ENCODE measurements at regions not wholly inside any gene's neighbourhood (a gene's known extent, or its start where the extent isn't known, plus 50 kb on each side); places are given as distances from the start of the nearest gene placed in this dataset.

- no peaks in the 10 kb centered on the region for H3K36me3 ChIP-seq (ENCODE audit: control insufficient read depth in 5 of 5, insufficient read depth in 5 of 5, low read length in 5 of 5)
- H3K27ac ChIP-seq (ENCODE audit: low read depth, low read length) = no peak overlapping the region
- no peak overlapping the region for H3K4me3 ChIP-seq (ENCODE audit: low read depth in 1 of 5, low read length in 5 of 5)
- peaks cover 0 to 3% (median 0%) of the 10 kb centered on the region in 5 donors for H3K9me3 ChIP-seq (ENCODE audit: control insufficient read depth in 5 of 5, low read length in 5 of 5)
- H3K4me1 ChIP-seq (ENCODE audit: control insufficient read depth in 5 of 5, insufficient read depth in 5 of 5, low read length in 5 of 5) = no peaks in the 10 kb centered on the region
- H3K9ac ChIP-seq (ENCODE audit: low read length in 5 of 5) = no peak overlapping the region
- H3K27me3 ChIP-seq (ENCODE audit: control insufficient read depth in 5 of 5, insufficient read depth in 4 of 5, low read length in 5 of 5) = no peaks in the 10 kb centered on the region
These were observed 766.5 kb downstream of the SATB2 start for GRCh38 chr2:198691236-198691635.

GRCh38 chr2:198664321-198664720, 793.4 kb downstream of the SATB2 start:
- no peak overlapping the region for H3K4me3 ChIP-seq (ENCODE audit: low read depth in 1 of 5, low read length in 5 of 5)
- no peaks in the 10 kb centered on the region for H3K36me3 ChIP-seq (ENCODE audit: control insufficient read depth in 5 of 5, insufficient read depth in 5 of 5, low read length in 5 of 5)
- H3K4me1 ChIP-seq (ENCODE audit: control insufficient read depth in 5 of 5, insufficient read depth in 5 of 5, low read length in 5 of 5) = no peaks in the 10 kb centered on the region
- H3K9ac ChIP-seq (ENCODE audit: low read length in 5 of 5) = no peak overlapping the region
- H3K27me3 ChIP-seq (ENCODE audit: control insufficient read depth in 5 of 5, insufficient read depth in 4 of 5, low read length in 5 of 5) = no peaks in the 10 kb centered on the region
- no peak overlapping the region for H3K27ac ChIP-seq (ENCODE audit: low read depth, low read length)
- H3K9me3 ChIP-seq (ENCODE audit: control insufficient read depth in 5 of 5, low read length in 5 of 5) = no peaks in the 10 kb centered on the region

GRCh38 chr2:198662905-198663304, 794.8 kb downstream of the SATB2 start:
- Histone ChIP-seq H3K27ac (ENCODE audit: low read depth, low read length) (no peak overlapping the region), H3K9ac (ENCODE audit: low read length in 5 of 5) (no peak overlapping the region), H3K4me3 (ENCODE audit: low read depth in 1 of 5, low read length in 5 of 5) (no peak overlapping the region), H3K9me3 (ENCODE audit: control insufficient read depth in 5 of 5, low read length in 5 of 5) (no peaks in the 10 kb centered on the region), H3K4me1 (ENCODE audit: control insufficient read depth in 5 of 5, insufficient read depth in 5 of 5, low read length in 5 of 5) (no peaks in the 10 kb centered on the region), H3K36me3 (ENCODE audit: control insufficient read depth in 5 of 5, insufficient read depth in 5 of 5, low read length in 5 of 5) (no peaks in the 10 kb centered on the region), H3K27me3 (ENCODE audit: control insufficient read depth in 5 of 5, insufficient read depth in 4 of 5, low read length in 5 of 5) (no peaks in the 10 kb centered on the region)

- no peak overlapping the region for H3K27ac ChIP-seq (ENCODE audit: low read depth, low read length)
- no peak overlapping the region for H3K9ac ChIP-seq (ENCODE audit: low read length in 5 of 5)
- no peaks in the 10 kb centered on the region for H3K27me3 ChIP-seq (ENCODE audit: control insufficient read depth in 5 of 5, insufficient read depth in 4 of 5, low read length in 5 of 5)
- no peaks in the 10 kb centered on the region for H3K4me1 ChIP-seq (ENCODE audit: control insufficient read depth in 5 of 5, insufficient read depth in 5 of 5, low read length in 5 of 5)
- no peaks in the 10 kb centered on the region for H3K36me3 ChIP-seq (ENCODE audit: control insufficient read depth in 5 of 5, insufficient read depth in 5 of 5, low read length in 5 of 5)
- no peak overlapping the region for H3K4me3 ChIP-seq (ENCODE audit: low read depth in 1 of 5, low read length in 5 of 5)
- H3K9me3 ChIP-seq (ENCODE audit: control insufficient read depth in 5 of 5, low read length in 5 of 5) = no peaks in the 10 kb centered on the region
These were observed 797.2 kb downstream of the SATB2 start for GRCh38 chr2:198660501-198660900.

- no peaks in the 10 kb centered on the region for H3K9me3 ChIP-seq (ENCODE audit: control insufficient read depth in 5 of 5, low read length in 5 of 5)
- no peak overlapping the region for H3K9ac ChIP-seq (ENCODE audit: low read length in 5 of 5)
- H3K4me1 ChIP-seq (ENCODE audit: control insufficient read depth in 5 of 5, insufficient read depth in 5 of 5, low read length in 5 of 5) = no peaks in the 10 kb centered on the region
- no peak overlapping the region for H3K27ac ChIP-seq (ENCODE audit: low read depth, low read length)
- no peaks in the 10 kb centered on the region for H3K27me3 ChIP-seq (ENCODE audit: control insufficient read depth in 5 of 5, insufficient read depth in 4 of 5, low read length in 5 of 5)
- H3K36me3 ChIP-seq (ENCODE audit: control insufficient read depth in 5 of 5, insufficient read depth in 5 of 5, low read length in 5 of 5) = no peaks in the 10 kb centered on the region
- no peak overlapping the region for H3K4me3 ChIP-seq (ENCODE audit: low read depth in 1 of 5, low read length in 5 of 5)
These were observed 798.5 kb downstream of the SATB2 start for GRCh38 chr2:198659096-198659870.

- Histone ChIP-seq H3K9me3 (ENCODE audit: control insufficient read depth in 5 of 5, low read length in 5 of 5) (no peaks in the 10 kb centered on the region), H3K4me3 (ENCODE audit: low read depth in 1 of 5, low read length in 5 of 5) (no peak overlapping the region), H3K27ac (ENCODE audit: low read depth, low read length) (no peak overlapping the region), H3K27me3 (ENCODE audit: control insufficient read depth in 5 of 5, insufficient read depth in 4 of 5, low read length in 5 of 5) (no peaks in the 10 kb centered on the region), H3K9ac (ENCODE audit: low read length in 5 of 5) (no peak overlapping the region), H3K36me3 (ENCODE audit: control insufficient read depth in 5 of 5, insufficient read depth in 5 of 5, low read length in 5 of 5) (no peaks in the 10 kb centered on the region), H3K4me1 (ENCODE audit: control insufficient read depth in 5 of 5, insufficient read depth in 5 of 5, low read length in 5 of 5) (no peaks in the 10 kb centered on the region)
These were observed 800.1 kb downstream of the SATB2 start for GRCh38 chr2:198657512-198658121.

- Histone ChIP-seq H3K9ac (ENCODE audit: low read length in 5 of 5) (no peak overlapping the region), H3K36me3 (ENCODE audit: control insufficient read depth in 5 of 5, insufficient read depth in 5 of 5, low read length in 5 of 5) (no peaks in the 10 kb centered on the region), H3K27ac (ENCODE audit: low read depth, low read length) (no peak overlapping the region), H3K9me3 (ENCODE audit: control insufficient read depth in 5 of 5, low read length in 5 of 5) (no peaks in the 10 kb centered on the region), H3K4me1 (ENCODE audit: control insufficient read depth in 5 of 5, insufficient read depth in 5 of 5, low read length in 5 of 5) (no peaks in the 10 kb centered on the region), H3K27me3 (ENCODE audit: control insufficient read depth in 5 of 5, insufficient read depth in 4 of 5, low read length in 5 of 5) (no peaks in the 10 kb centered on the region), H3K4me3 (ENCODE audit: low read depth in 1 of 5, low read length in 5 of 5) (no peak overlapping the region)
These were observed 800.9 kb downstream of the SATB2 start for GRCh38 chr2:198656869-198657268.

GRCh38 chr2:198654646-198655045, 803.1 kb downstream of the SATB2 start:
- H3K4me3 ChIP-seq (ENCODE audit: low read depth in 1 of 5, low read length in 5 of 5) = no peak overlapping the region
- H3K36me3 ChIP-seq (ENCODE audit: control insufficient read depth in 5 of 5, insufficient read depth in 5 of 5, low read length in 5 of 5) = no peaks in the 10 kb centered on the region
- no peaks in the 10 kb centered on the region for H3K9me3 ChIP-seq (ENCODE audit: control insufficient read depth in 5 of 5, low read length in 5 of 5)
- no peaks in the 10 kb centered on the region for H3K4me1 ChIP-seq (ENCODE audit: control insufficient read depth in 5 of 5, insufficient read depth in 5 of 5, low read length in 5 of 5)
- H3K27ac ChIP-seq (ENCODE audit: low read depth, low read length) = no peak overlapping the region
- H3K27me3 ChIP-seq (ENCODE audit: control insufficient read depth in 5 of 5, insufficient read depth in 4 of 5, low read length in 5 of 5) = no peaks in the 10 kb centered on the region
- H3K9ac ChIP-seq (ENCODE audit: low read length in 5 of 5) = no peak overlapping the region

- Histone ChIP-seq H3K36me3 (ENCODE audit: control insufficient read depth in 5 of 5, insufficient read depth in 5 of 5, low read length in 5 of 5) (no peaks in the 10 kb centered on the region), H3K27ac (ENCODE audit: low read depth, low read length) (no peak overlapping the region), H3K27me3 (ENCODE audit: control insufficient read depth in 5 of 5, insufficient read depth in 4 of 5, low read length in 5 of 5) (no peaks in the 10 kb centered on the region), H3K9me3 (ENCODE audit: control insufficient read depth in 5 of 5, low read length in 5 of 5) (no peaks in the 10 kb centered on the region), H3K4me3 (ENCODE audit: low read depth in 1 of 5, low read length in 5 of 5) (no peak overlapping the region), H3K9ac (ENCODE audit: low read length in 5 of 5) (no peak overlapping the region), H3K4me1 (ENCODE audit: control insufficient read depth in 5 of 5, insufficient read depth in 5 of 5, low read length in 5 of 5) (no peaks in the 10 kb centered on the region)
These were observed 804.4 kb downstream of the SATB2 start for GRCh38 chr2:198653311-198653710.

GRCh38 chr2:198652461-198652860, 805.3 kb downstream of the SATB2 start:
- H3K4me1 ChIP-seq (ENCODE audit: control insufficient read depth in 5 of 5, insufficient read depth in 5 of 5, low read length in 5 of 5) = no peaks in the 10 kb centered on the region
- H3K27me3 ChIP-seq (ENCODE audit: control insufficient read depth in 5 of 5, insufficient read depth in 4 of 5, low read length in 5 of 5) = no peaks in the 10 kb centered on the region
- H3K27ac ChIP-seq (ENCODE audit: low read depth, low read length) = no peak overlapping the region
- no peaks in the 10 kb centered on the region for H3K36me3 ChIP-seq (ENCODE audit: control insufficient read depth in 5 of 5, insufficient read depth in 5 of 5, low read length in 5 of 5)
- H3K9me3 ChIP-seq (ENCODE audit: control insufficient read depth in 5 of 5, low read length in 5 of 5) = no peaks in the 10 kb centered on the region
- no peak overlapping the region for H3K9ac ChIP-seq (ENCODE audit: low read length in 5 of 5)
- H3K4me3 ChIP-seq (ENCODE audit: low read depth in 1 of 5, low read length in 5 of 5) = no peak overlapping the region
